Psoas muscle (tissue), 7 donors: ENCODE measurements at regions not wholly inside any gene's neighbourhood (a gene's known extent, or its start where the extent isn't known, plus 50 kb on each side); places are given as distances from the start of the nearest gene placed in this dataset.

Experiments used
- ATAC-seq, 4 donors: fragments of 200-7000 bp; cut with Tn5 transposase; one replicate each; pipeline ENCODE4 v1.9.1; 2020; ENCODE audit warnings: moderate library complexity in 3 of 4, mild to moderate bottlenecking in 2 of 4
- DNase-seq, 2 donors: peaks; one replicate each; pipeline ENCODE4 v3.0.0-alpha.2; 2020
- H3K27ac ChIP-seq: fragments of 200-600 bp; one replicate; pipeline ENCODE4 v1.8.0; 2022
- H3K27me3 ChIP-seq, 3 donors: fragments of 200-600 bp in 1 of 3; one replicate each; pipeline versions ENCODE4 v1.6.1 to v1.8.0; 2013 to 2022; ENCODE audit warnings: low read length in 2 of 3, mild to moderate bottlenecking in 2 of 3, moderate library complexity in 1 of 3; ENCODE audit not compliant: insufficient read depth in 3 of 3
- H3K36me3 ChIP-seq, 2 donors: fragments of 200-600 bp in 1 of 2; one replicate each; pipeline versions ENCODE4 v1.6.1 to v1.8.0; 2013 to 2022; ENCODE audit warnings: low read depth in 1 of 2, mild to moderate bottlenecking in 1 of 2, moderate library complexity in 1 of 2; ENCODE audit not compliant: insufficient read depth in 1 of 2
- H3K4me1 ChIP-seq: fragments of 200-600 bp; one replicate; pipeline ENCODE4 v1.8.0; 2022
- H3K4me3 ChIP-seq: fragments of 200-600 bp; one replicate; pipeline ENCODE4 v1.8.0; 2022; ENCODE audit warnings: mild to moderate bottlenecking
- H3K9me3 ChIP-seq: fragments of 200-600 bp; one replicate; pipeline ENCODE4 v1.8.0; 2022
- WGBS, 3 donors: extraction: QIAGEN DNeasy Blood & Tissue Kit; methylation state at CpG; one replicate each; pipeline versions ENCODE4 v1.1.6 to v1.1.7; 2013; 5-methylcytosine and 5-hydroxymethylcytosine counted together
- intact Hi-C, 2 donors: fragments of 100-400 bp; cut with DNase I; formaldehyde crosslinking; loops; one replicate each; pipeline versions ENCODE4 v1.11.0 to v1.14.2; 2022
- TF ChIP-seq, protein P1 (sequence below): fragments of 200-600 bp; IDR thresholded peaks from one replicate; pipeline ENCODE4 v1.8.0; 2022; ENCODE audit warnings: antibody characterized with exemption
- donor health status: healthy with polysubstance abuse.
- donor health status: DM: no; HTN: no; CAD: no; lungs with moderate emphysema.
- donor health status: Bipolar disorder and iron deficiency.
- donor health status: healthy.
- donor health status: DM: yes; HTN: yes; CAD: no.
- donor health status: DM: no; HTN: no; CAD: no.
- donor health status: DM: yes; HTN: yes; CAD: no.

DNA sequence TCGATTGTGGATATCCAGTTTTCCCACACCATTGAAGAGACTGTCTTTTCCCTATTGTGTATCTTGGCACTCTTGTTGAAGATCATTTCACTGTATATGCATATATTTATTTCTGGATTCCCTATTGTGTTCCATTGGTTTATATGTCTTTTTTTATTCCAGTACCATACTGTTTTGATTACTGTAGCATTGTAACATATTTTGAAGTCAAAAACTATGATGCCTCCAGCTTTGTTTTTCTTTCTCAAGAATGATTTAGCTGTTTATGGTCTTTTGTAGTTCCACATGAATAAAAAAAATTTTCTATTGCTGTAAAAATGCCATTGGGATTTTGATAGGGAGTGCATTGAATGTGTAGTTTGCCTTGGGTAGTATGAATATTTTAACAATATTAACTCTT is 128.1 kb upstream of the SLC38A2 start:
- Histone ChIP-seq H3K27me3 (no peaks in the 10 kb centered on the region), H3K4me1 (no peaks in the 10 kb centered on the region), H3K36me3 (no peaks in the 10 kb centered on the region), H3K9me3 (peaks cover 25% of the 10 kb centered on the region), H3K4me3 (no peak overlapping the region), H3K27ac (no peak overlapping the region)
- ATAC-seq = no peak
- 95 to 99% (median 97%) methylated on average over 1 of the region's 1 CpG for WGBS, 3 donors
- no peak for DNase-seq
- intact Hi-C loops = no loop called here
- TF ChIP-seq, protein P1, sequence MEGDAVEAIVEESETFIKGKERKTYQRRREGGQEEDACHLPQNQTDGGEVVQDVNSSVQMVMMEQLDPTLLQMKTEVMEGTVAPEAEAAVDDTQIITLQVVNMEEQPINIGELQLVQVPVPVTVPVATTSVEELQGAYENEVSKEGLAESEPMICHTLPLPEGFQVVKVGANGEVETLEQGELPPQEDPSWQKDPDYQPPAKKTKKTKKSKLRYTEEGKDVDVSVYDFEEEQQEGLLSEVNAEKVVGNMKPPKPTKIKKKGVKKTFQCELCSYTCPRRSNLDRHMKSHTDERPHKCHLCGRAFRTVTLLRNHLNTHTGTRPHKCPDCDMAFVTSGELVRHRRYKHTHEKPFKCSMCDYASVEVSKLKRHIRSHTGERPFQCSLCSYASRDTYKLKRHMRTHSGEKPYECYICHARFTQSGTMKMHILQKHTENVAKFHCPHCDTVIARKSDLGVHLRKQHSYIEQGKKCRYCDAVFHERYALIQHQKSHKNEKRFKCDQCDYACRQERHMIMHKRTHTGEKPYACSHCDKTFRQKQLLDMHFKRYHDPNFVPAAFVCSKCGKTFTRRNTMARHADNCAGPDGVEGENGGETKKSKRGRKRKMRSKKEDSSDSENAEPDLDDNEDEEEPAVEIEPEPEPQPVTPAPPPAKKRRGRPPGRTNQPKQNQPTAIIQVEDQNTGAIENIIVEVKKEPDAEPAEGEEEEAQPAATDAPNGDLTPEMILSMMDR = no peak

DNA sequence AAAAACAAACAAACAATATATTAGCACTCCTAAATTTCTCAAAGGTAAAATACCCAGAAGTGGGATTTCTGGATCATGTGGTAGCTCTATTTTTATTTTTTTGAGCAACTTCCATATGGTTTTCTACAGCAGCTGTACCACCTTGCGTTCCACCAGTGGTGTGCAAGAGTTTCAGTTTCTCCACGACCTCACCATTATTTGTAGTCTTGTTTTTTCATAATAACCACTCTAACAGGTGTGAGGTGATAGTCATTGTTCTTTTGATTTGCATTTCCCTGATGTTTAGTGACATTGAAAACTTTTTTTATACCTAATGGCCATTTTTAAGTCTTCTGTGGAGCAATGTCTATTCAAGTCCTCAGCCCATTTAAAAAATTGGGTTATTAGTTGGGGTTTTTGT is 127.3 kb upstream of the SLC38A2 start:
- TF ChIP-seq, protein P1 = no peak
- intact Hi-C loops = no loop called here

DNA sequence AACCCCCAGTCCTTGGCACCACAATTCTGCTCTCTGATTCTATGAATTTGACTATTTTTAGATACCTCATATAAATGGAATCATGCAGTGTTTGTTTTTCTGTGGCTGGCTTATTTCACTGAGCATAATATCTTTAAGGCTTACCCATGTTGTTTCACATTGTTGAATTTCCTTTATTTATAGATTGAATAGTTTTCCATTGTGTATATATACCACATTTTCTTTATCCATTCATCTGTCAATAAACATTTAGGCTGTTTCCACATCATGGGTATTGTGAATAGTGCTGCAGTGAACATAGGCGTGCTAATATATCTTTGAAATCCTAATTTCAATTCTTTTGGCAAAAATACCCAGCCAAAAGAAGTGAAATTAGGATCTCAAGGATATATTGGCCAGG is 126.7 kb upstream of the SLC38A2 start:
- TF ChIP-seq, protein P1 = no peak
- intact Hi-C loops = no loop called here
- no peak for DNase-seq
- H3K27ac ChIP-seq = no peak overlapping the region
- no peaks in the 10 kb centered on the region for H3K27me3 ChIP-seq
- H3K4me1 ChIP-seq = peaks cover 5% of the 10 kb centered on the region
- peaks cover 25% of the 10 kb centered on the region for H3K9me3 ChIP-seq
- WGBS, 3 donors = 98 to 100% (median 100%) methylated on average over 1 of the region's 1 CpG
- no peaks in the 10 kb centered on the region for H3K36me3 ChIP-seq
- H3K4me3 ChIP-seq = no peak overlapping the region
- no peak for ATAC-seq

More for the DNA sequence above, 127.3 kb upstream of the SLC38A2 start:
- no peak for ATAC-seq
- Histone ChIP-seq H3K27ac (no peak overlapping the region), H3K36me3 (no peaks in the 10 kb centered on the region), H3K4me1 (no peaks in the 10 kb centered on the region), H3K27me3 (no peaks in the 10 kb centered on the region), H3K4me3 (no peak overlapping the region), H3K9me3 (peaks cover 25% of the 10 kb centered on the region)
- DNase-seq = no peak
- WGBS, 3 donors = 86 to 89% (median 88%) methylated on average over 2 of the region's 2 CpGs

DNA sequence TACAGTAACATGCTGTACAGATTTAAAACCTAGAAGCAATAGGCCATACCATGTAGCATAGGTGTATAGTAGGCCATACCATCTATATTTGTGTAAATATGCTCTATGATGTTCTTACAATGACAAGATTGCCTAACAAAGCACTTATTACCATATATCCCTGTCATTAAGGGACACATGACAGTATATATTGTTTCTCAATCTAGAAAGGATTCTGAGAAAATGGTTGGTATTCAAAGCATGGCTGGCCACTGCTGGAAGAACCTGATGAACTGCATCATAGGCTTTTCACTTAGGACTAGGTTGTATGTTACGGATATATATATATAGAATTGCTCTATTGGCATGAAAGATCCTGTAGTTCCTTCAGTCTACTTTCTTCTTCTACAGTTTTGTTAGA is 125.2 kb upstream of the SLC38A2 start:
- 95 to 100% (median 100%) methylated on average over 1 of the region's 1 CpG for WGBS, 3 donors
- peaks cover 18% of the 10 kb centered on the region for H3K9me3 ChIP-seq

DNA sequence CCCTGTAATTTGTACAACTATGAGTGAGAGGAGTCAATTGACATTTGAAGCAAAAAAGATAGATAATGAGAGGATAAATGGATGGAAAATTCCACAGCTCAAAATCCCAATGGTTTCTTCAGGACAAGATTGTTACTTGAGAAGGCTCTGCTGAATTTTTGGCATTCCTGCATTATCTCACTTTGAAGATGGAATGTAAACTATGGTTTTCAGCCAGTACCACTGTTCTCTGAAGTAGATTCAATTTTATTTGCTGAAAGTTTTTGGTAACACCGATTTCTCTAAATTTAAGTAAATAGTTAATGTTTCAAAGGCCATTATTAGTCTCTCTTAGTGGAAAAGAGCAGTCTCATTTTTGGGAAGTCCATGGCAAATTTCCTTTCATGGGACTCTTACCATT is 121.9 kb upstream of the SLC38A2 start:
- intact Hi-C loops = no loop called here
- no peaks in the 10 kb centered on the region for H3K36me3 ChIP-seq
- TF ChIP-seq, protein P1 = no peak
- H3K27ac ChIP-seq = no peak overlapping the region
- H3K4me1 ChIP-seq = peaks cover 26% of the 10 kb centered on the region
- DNase-seq (no peak), ATAC-seq (no peak)
- H3K27me3 ChIP-seq = no peaks in the 10 kb centered on the region
- no peaks in the 10 kb centered on the region for H3K9me3 ChIP-seq
- WGBS, 3 donors = 2 to 16% (median 8%) methylated on average over 1 of the region's 1 CpG
- no peak overlapping the region for H3K4me3 ChIP-seq

More for the DNA sequence above, 125.2 kb upstream of the SLC38A2 start:
- Histone ChIP-seq H3K4me1 (peaks cover 8% of the 10 kb centered on the region), H3K27me3 (no peaks in the 10 kb centered on the region), H3K36me3 (no peaks in the 10 kb centered on the region), H3K27ac (no peak overlapping the region), H3K4me3 (no peak overlapping the region)
- DNase-seq (no peak), ATAC-seq (no peak)
- intact Hi-C loops = no loop called here
- TF ChIP-seq, protein P1 = no peak
